IMR-90 (cell line): ENCODE measurements at regions not wholly inside any gene's neighbourhood (a gene's known extent, or its start where the extent isn't known, plus 50 kb on each side); places are given as distances from the start of the nearest gene placed in this dataset.

ENCODE experiments used
- ATAC-seq: fragments of 200-7000 bp; cut with Tn5 transposase; 2 replicates; pipeline ENCODE4 v1.9.1; 2020; ENCODE audit warnings: low read depth, mild to moderate bottlenecking, moderate library complexity
- BruUV-seq: library from RNA; stranded (reverse); fragments of 400-500 nt; replicated peaks from 2 replicates; lab custom pipeline; 2021; lab: Mats Ljungman, UMichigan
- CTCF ChIA-PET: fragments of 300-600 bp; formaldehyde crosslinking; extraction: SDS; loops from one replicate; lab custom pipeline; 2021; ENCODE audit warnings: antibody characterized with exemption; lab: Yijun Ruan, JAX
- POLR2A ChIA-PET: fragments of 300-600 bp; sonication (Branson Sonifier 250); formaldehyde crosslinking; loops from one replicate; lab custom pipeline; 2022; ENCODE audit warnings: antibody characterized with exemption; ENCODE audit not compliant: unreplicated experiment; lab: Charles Lee
- DNase-seq: peaks from one replicate; pipeline ENCODE4 v3.0.0; 2013
- H2AFZ ChIP-seq: replicated peaks from 2 replicates; pipeline ENCODE3; 2013; ENCODE audit warnings: low read length, mild to moderate bottlenecking; ENCODE audit not compliant: poor library complexity
- H2AK5ac ChIP-seq: 2 replicates; pipeline ENCODE4 v1.6.1; 2013; ENCODE audit warnings: low read depth, low read length, inconsistent platforms
- H2AK9ac ChIP-seq: replicated peaks from 2 replicates; pipeline ENCODE3; 2013; ENCODE audit warnings: mild to moderate bottlenecking, low read depth, low read length, moderate library complexity; ENCODE audit not compliant: poor library complexity
- H2BK120ac ChIP-seq: 2 replicates; pipeline ENCODE4 v1.6.1; 2013; ENCODE audit warnings: low read depth, low read length, inconsistent platforms
- H2BK15ac ChIP-seq: 3 replicates; pipeline ENCODE4 v1.6.1; 2013; ENCODE audit warnings: low read depth, low read length, inconsistent platforms
- H2BK20ac ChIP-seq: 2 replicates; pipeline ENCODE4 v1.6.1; 2013; ENCODE audit warnings: low read depth, mild to moderate bottlenecking, inconsistent platforms, low read length, moderate library complexity
- H2BK5ac ChIP-seq: 2 replicates; pipeline ENCODE4 v1.6.1; 2013; ENCODE audit warnings: mild to moderate bottlenecking, low read depth, low read length, inconsistent platforms; ENCODE audit not compliant: poor library complexity, severe bottlenecking
- H3K14ac ChIP-seq: replicated peaks from 2 replicates; pipeline ENCODE4 v1.6.1; 2013; ENCODE audit warnings: low read depth, low read length, inconsistent platforms
- H3K18ac ChIP-seq: 2 replicates; pipeline ENCODE4 v1.6.1; 2013; ENCODE audit warnings: low read depth, low read length, control low read depth
- H3K23ac ChIP-seq: 2 replicates; pipeline ENCODE4 v1.6.1; 2013; ENCODE audit warnings: low read depth, low read length, inconsistent platforms
- H3K27ac ChIP-seq: 2 replicates; pipeline ENCODE4 v1.5.1; 2013; ENCODE audit warnings: mild to moderate bottlenecking, control low read depth, low read length; ENCODE audit not compliant: insufficient read depth
- H3K27me3 ChIP-seq: 2 replicates; pipeline ENCODE4 v1.6.1; 2013; ENCODE audit warnings: low read length; ENCODE audit not compliant: control insufficient read depth, insufficient read depth
- H3K36me3 ChIP-seq: 2 replicates; pipeline ENCODE4 v1.6.1; 2013; ENCODE audit warnings: low read length, mixed read lengths; ENCODE audit not compliant: control insufficient read depth, insufficient read depth
- H3K4ac ChIP-seq: 2 replicates; pipeline ENCODE4 v1.6.1; 2013; ENCODE audit warnings: low read depth, low read length, inconsistent platforms
- H3K4me1 ChIP-seq: 2 replicates; pipeline ENCODE4 v1.6.1; 2013; ENCODE audit warnings: low read length, mixed read lengths; ENCODE audit not compliant: control insufficient read depth, insufficient read depth
- H3K4me2 ChIP-seq: 2 replicates; pipeline ENCODE4 v1.6.1; 2013; ENCODE audit warnings: low read depth, mild to moderate bottlenecking, control low read depth, low read length, moderate library complexity
- H3K4me3 ChIP-seq: 2 replicates; pipeline ENCODE4 v1.5.1; 2013; ENCODE audit warnings: low read depth, mild to moderate bottlenecking, control low read depth, low read length, moderate library complexity; ENCODE audit not compliant: insufficient read depth
- H3K56ac ChIP-seq: 2 replicates; pipeline ENCODE4 v1.6.1; 2013; ENCODE audit warnings: low read length, inconsistent platforms; ENCODE audit not compliant: insufficient read depth; ENCODE audit errors: extremely low read depth
- H3K79me1 ChIP-seq, 2 experiments: 2 replicates each; pipeline ENCODE4 v1.6.1; 2013; ENCODE audit warnings: low read length in 2 of 2, inconsistent platforms in 1 of 2, low read depth in 1 of 2
- H3K9ac ChIP-seq: 2 replicates; pipeline ENCODE4 v1.6.1; 2013; ENCODE audit warnings: low read depth, low read length, control low read depth
- H3K9me1 ChIP-seq: 2 replicates; pipeline ENCODE4 v1.6.1; 2013; ENCODE audit warnings: low read length, inconsistent platforms; ENCODE audit not compliant: insufficient read depth
- H3K9me3 ChIP-seq: 2 replicates; pipeline ENCODE4 v1.6.1; 2013; ENCODE audit warnings: low read length; ENCODE audit not compliant: control insufficient read depth, insufficient read depth
- H4K20me1 ChIP-seq: 2 replicates; pipeline ENCODE4 v1.6.1; 2013; ENCODE audit warnings: low read length, inconsistent platforms; ENCODE audit not compliant: insufficient read depth
- H4K5ac ChIP-seq: 2 replicates; pipeline ENCODE4 v1.6.1; 2013; ENCODE audit warnings: mild to moderate bottlenecking, low read depth, low read length, control low read depth
- H4K8ac ChIP-seq, 2 experiments: 2 replicates each; pipeline ENCODE4 v1.6.1; 2013; ENCODE audit warnings: low read depth in 2 of 2, low read length in 2 of 2, control low read depth in 1 of 2, inconsistent platforms in 1 of 2
- H4K91ac ChIP-seq: 2 replicates; pipeline ENCODE4 v1.6.1; 2013; ENCODE audit warnings: low read depth, low read length, inconsistent platforms; ENCODE audit not compliant: insufficient read depth
- CEBPB ChIP-seq: IDR thresholded peaks from 2 replicates; pipeline ENCODE4 v1.6.1; 2012; ENCODE audit warnings: low read depth, low read length, improper control_type of control experiment
- CHD1 ChIP-seq: IDR thresholded peaks from 2 replicates; pipeline ENCODE4 v1.6.1; 2012; ENCODE audit warnings: low read depth, low read length, improper control_type of control experiment
- CTCF ChIP-seq: conservative IDR thresholded peaks from 2 replicates; pipeline ENCODE4 v1.5.1; 2012; ENCODE audit warnings: mild to moderate bottlenecking, low read depth, low read length, improper control_type of control experiment
- FOS ChIP-seq: fragments of 150-350 bp; IDR thresholded peaks from 2 replicates; pipeline ENCODE4 v1.6.1; 2016; ENCODE audit warnings: low read depth, low read length
- NFE2L2 ChIP-seq: fragments of 150-350 bp; IDR thresholded peaks from 2 replicates; pipeline ENCODE4 v1.6.1; 2016; ENCODE audit warnings: low read depth, mild to moderate bottlenecking, low read length
- POLR2A ChIP-seq: IDR thresholded peaks from 2 replicates; pipeline ENCODE4 v1.6.1; 2012; ENCODE audit warnings: mild to moderate bottlenecking, low read depth, low read length
- RCOR1 ChIP-seq: IDR thresholded peaks from 2 replicates; pipeline ENCODE4 v1.6.1; 2012; ENCODE audit warnings: mild to moderate bottlenecking, low read length, improper control_type of control experiment; ENCODE audit not compliant: insufficient replicate concordance
- WGBS, 2 experiments: methylation state at CpG; one replicate each; pipeline versions ENCODE4 v1.1.5 to v1.1.7; 2013; ENCODE audit warnings: missing lambda C conversion rate in 2 of 2; ENCODE audit not compliant: insufficient read length in 1 of 2; ENCODE audit errors: extremely low coverage in 2 of 2; 5-methylcytosine and 5-hydroxymethylcytosine counted together
- dilution Hi-C: fragments of 300-500 bp; cut with HindIII; formaldehyde crosslinking; loops from one replicate; pipeline ENCODE4 v1.14.3; 2018; ENCODE audit warnings: low sequenced_read_pairs; ENCODE audit not compliant: unreplicated experiment
- in situ Hi-C: fragments of 300-500 bp; cut with MboI; formaldehyde crosslinking; loops from 3 replicates; pipeline ENCODE4 v1.14.3; 2019; ENCODE audit warnings: low sequenced_read_pairs, inconsistent platforms, mixed read lengths
- intact Hi-C: fragments of 100-400 bp; cut with micrococcal nuclease; formaldehyde crosslinking; loops from 2 replicates; pipeline ENCODE4 v1.10.0; 2022

- H3K27me3 ChIP-seq, result no peaks in the 10 kb centered on the region
- no peak for TF ChIP-seq CEBPB
- no peak for TF ChIP-seq CTCF
- TF ChIP-seq RCOR1, result no peak
- TF ChIP-seq NFE2L2, result no peak
- TF ChIP-seq POLR2A, result no peak
- no peak for TF ChIP-seq CHD1
- no peak for TF ChIP-seq FOS
- H3K18ac ChIP-seq, result no peak overlapping the region
- H2BK15ac ChIP-seq, result no peak overlapping the region
- WGBS, 2 experiments, result no CpG with 5 or more reads among the region's 5 CpGs
- H4K5ac ChIP-seq, result no peak overlapping the region
- dilution Hi-C loops, result no loop called here
- H3K9ac ChIP-seq, result no peak overlapping the region
- no peak overlapping the region for H2AFZ ChIP-seq
- intact Hi-C loops, result no loop called here
- H4K91ac ChIP-seq, result no peak overlapping the region
- H3K9me1 ChIP-seq, result no peaks in the 10 kb centered on the region
- no peak overlapping the region for H2AK5ac ChIP-seq
- in situ Hi-C loops, result no loop called here
- no peaks in the 10 kb centered on the region for H3K79me1 ChIP-seq
- no peaks in the 10 kb centered on the region for H3K36me3 ChIP-seq
- H3K4ac ChIP-seq, result no peak overlapping the region
- H4K20me1 ChIP-seq, result no peaks in the 10 kb centered on the region
- no peak overlapping the region for H2BK120ac ChIP-seq
- no peak overlapping the region for H3K27ac ChIP-seq
- CTCF ChIA-PET, result no interaction called here
- H3K9me3 ChIP-seq, result peaks cover 18% of the 10 kb centered on the region
- no peak overlapping the region for H3K4me2 ChIP-seq
- ATAC-seq (no peak), DNase-seq (no peak)
- no peaks in the 10 kb centered on the region for H3K4me1 ChIP-seq
- H3K4me3 ChIP-seq, result no peak overlapping the region
- H2BK5ac ChIP-seq, result no peak overlapping the region
- POLR2A ChIA-PET, result no interaction called here
- no peak overlapping the region for H3K14ac ChIP-seq
- no peak overlapping the region for H3K56ac ChIP-seq
- H3K23ac ChIP-seq, result no peak overlapping the region
- H2BK20ac ChIP-seq, result no peak overlapping the region
- BruUV-seq, result no TSS peak
- no peak overlapping the region for H2AK9ac ChIP-seq
- no peak overlapping the region for H4K8ac ChIP-seq
Measured at GRCh38 chr5:160940725-160941124, 88.7 kb upstream of the ATP10B start.
